NCI-H146 (cell line): ENCODE measurements at regions not wholly inside any gene's neighbourhood (a gene's known extent, or its start where the extent isn't known, plus 50 kb on each side); places are given as distances from the start of the nearest gene placed in this dataset.
"Not testable (repeated sequence)": the region's sequence is repeated elsewhere in the genome, so short reads cannot be mapped to it uniquely, and the experiment has no call there.

Experiments
- DNase-seq: peaks from one replicate; lab custom pipeline; 2025; lab: John Stamatoyannopoulos, UW

DNA sequence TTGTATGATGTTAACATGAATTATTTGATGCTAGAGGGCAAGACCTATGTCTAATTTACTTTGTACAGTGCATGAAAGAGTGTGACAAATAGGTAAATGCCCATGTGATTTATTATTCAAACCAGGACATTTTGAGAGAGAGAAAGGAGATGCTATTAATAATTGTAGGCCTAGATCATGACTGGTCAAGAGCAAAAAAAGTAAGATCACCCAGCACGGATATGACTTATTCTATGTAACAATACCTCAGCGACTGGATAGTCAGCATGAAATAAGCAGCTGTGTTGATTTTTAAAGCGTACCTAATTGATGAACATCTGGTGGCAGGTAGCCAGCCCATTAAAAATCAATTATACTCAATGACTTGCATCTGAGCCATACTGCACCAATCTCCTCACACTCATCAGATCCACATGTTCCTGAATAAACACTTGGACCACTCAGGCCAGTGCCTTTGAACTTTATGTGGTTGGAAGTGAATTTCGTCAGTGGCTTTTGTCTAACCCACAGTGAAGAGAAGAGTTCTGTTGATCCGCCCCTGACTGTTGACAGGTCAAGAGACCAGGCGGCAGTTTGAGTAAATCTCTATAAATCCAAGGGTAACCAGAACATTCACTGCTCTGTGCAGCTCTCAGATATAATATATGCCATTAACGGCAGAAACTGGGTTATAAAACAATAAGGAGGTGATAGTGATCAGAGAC, 435.3 kb downstream of the MDFIC start:
- no peak for DNase-seq

DNA sequence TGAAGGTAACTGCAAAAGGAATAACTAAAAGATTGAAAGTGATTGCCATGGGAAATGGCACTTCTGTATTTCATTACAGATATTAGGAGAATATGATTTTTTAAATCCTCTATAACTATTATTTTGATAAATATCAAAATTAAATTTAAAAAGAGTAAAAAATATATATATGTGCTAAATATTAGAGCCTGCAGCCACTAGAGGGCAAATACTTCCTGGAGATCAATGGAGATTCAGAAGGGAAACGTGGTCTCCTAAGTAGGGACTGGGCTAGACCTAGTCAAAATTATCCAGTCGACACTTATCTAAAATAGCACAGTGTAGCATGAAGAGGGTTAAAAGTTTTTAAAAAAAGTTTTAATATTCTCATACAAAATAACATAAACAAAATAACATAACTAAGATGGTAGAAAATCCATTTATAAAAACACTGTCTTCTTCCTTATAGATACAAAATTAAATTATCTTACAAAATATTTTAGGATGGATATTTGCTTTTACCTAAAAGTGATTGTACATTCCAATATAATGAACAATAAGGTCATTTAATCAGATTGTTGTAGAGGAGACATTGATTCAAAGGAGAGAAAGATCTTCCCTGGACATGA, 434.3 kb downstream of the MDFIC start:
- DNase-seq: peak; percentile 1

DNA sequence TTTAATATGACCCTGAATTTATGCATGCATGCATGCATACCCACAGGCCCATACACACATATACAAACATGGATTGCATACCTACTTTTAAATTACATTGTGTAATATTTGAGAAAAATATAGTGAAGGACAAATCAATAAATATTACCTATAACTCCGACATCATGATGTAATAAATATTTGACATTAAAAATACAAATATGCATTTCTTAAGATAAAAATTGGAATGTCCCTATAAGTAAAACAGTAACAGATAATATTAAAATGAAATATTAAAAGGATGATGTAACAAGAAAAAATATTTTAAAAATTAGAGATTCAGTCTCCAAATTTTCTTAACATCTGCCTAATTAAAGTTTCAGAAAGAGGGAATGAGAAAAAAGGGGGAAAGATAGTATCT, 433.0 kb downstream of the MDFIC start:
- DNase-seq: no peak

DNA sequence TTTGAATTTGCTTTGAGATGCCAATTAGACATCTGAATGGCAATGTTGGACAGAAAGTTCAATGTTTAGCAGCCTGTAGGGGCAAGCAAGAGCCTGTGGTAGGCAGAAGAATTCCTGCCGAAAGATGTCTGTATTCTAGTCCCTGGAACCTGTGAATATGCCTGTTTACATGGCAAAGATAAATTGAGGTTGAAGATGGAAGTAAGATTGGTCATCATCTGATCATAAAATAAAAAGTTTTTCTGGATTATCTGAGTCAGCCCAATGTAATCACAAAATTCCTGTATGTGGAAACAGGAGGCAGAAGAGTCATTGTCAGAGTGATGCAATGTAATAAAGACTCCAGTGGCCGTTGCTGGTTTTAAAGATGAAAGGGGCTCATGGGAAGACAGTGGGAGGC, 430.5 kb downstream of the MDFIC start:
- DNase-seq: no peak

DNA sequence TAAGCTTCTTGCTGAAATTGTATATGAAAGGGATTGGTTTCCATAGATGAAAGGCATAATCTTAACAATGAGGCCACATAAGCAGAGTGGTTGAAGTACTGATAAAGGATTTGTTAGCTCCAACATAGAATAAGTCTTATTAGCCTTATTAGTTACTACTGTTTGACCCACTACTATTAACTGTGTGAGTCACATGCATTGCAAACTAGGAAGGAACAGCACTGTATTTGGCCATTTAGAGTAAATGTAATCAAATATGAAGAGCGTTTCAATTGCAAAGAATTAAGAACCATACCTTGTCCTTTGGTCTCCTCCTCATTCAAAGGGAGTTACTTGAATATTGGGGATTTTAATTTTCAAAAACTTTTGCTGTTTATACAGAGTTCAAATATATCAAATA, 428.9 kb downstream of the MDFIC start:
- DNase-seq: no peak

DNA sequence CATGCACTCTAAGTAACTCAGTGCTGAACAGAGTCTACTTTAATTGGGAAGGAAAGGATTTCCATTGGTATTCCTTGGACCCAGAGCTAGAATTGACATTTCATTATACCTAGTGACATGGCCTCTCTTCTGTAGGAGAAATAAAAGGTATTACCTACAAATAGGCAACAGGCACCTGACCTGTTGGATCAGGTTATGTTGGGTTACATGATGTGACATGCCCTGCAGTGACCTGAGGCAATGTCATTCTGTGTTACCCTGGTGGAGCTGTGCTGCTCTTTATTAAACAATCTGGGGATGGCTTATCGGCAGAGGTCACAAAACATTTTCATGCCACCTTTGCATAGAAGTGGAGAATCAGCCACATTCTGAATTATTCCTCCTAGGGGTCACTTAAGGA, 427.7 kb downstream of the MDFIC start:
- no peak for DNase-seq

DNA sequence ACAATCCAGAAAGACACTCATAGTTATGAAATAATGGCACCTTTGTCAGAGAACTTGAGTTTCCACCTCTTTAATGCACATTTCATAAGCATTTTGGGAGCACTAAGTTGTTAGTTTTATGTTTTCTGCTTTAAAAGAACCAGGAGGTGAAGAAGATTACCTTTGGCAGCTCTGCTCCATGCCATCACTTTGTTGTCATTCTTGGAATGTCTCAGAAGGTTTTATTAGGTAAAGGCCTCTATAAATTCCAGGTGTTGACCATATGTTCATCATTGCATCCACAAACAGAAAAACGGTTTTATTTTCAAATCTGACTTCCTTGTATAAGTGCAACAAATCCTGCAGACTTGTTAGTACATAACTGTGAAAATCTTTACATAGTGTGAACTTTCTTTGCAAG, 424.8 kb downstream of the MDFIC start:
- DNase-seq: no peak

DNA sequence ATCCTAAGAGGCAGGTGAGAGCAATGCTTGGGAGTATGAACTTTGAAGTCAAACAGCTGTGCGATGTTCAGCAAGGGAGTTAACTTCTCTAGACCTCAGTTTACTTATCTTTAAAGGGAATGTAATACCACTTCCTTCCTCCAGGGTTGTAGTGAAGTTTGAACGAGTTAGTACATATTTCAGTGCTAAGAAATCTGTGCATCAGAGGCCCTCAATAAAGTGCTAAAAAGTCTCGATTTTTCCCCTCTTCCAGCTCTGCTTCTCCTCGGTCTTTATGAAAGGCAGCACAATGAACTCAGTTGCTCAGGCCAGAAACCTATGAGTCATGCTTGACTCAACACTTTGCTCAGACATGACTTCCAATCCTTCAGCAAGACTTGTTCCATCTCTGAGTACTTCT, 418.9 kb downstream of the MDFIC start:
- no peak for DNase-seq

DNA sequence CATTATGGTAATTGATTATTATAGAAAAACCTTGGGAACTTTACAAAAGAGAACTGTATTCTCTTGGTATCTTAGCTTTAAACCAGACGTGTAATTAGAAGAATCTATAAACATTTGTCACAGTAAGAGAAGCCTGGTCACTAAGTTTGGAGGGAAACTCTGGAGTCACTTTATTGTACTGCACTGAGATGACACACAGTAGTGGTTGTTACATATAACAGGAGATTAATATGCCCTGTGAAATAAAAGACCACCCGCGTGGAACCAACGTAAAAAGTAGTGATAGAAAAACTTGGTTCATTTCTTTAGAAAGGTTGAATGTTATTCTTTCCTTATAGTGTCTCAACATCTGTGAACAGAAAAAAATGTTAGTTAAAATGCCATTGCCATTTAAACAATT, 416.1 kb downstream of the MDFIC start:
- DNase-seq: no peak

DNA sequence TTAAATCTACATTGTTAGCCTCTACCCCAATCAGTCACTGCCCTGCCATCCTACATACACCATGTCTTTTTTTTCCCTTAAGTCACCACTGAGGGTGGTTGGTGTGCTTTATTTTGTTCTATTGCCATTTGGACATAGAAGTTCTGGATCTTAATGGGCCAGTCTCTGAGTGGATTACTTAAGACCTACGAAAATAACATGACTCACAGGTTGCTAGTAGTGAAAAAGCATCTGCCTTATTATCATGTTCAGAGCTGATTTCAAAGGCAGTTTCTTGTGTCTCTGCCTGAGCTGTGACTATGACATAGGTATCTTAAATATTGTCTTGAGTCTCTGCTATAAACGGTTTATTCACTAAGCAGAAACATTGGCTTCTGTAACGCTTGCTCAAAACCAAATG, 410.8 kb downstream of the MDFIC start:
- no peak for DNase-seq

DNA sequence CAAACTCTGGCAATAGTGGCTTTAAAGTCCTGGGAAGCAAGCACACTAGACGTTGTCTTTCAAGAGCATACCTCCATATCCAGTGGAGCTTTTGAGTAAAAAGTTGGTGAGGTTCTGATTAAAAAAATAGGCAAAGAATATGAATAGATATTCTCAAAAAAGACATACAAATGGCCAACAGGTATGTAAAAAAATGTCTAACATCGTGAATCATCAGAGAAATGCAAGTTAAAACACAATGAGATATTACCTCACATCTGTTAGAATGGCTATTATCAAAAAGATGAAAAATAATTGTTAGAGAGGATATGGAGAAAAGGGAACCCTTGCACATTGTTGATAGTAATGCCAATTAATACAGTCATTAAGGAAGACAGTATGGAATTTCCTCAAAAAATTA, 407.1 kb downstream of the MDFIC start:
- no peak for DNase-seq

DNA sequence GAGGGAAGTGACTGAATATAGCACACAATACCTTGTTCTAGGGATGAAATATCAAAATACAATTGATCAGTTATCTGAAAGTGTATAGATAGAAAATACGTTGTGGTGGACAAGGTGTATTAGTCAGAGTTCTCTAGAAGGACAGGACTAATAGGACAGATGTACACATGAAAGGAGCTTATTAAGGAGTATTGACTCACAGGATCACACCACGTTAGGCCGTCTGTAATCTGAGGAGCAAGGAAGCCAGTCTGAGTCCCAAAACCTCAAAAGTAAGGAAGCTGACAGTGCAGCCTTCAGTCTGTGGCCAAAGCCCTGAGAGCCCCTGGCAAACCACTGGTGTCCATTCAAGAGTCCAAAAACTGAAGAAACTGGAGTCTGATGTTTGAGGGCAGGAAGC, 406.1 kb downstream of the MDFIC start:
- no peak for DNase-seq

DNA sequence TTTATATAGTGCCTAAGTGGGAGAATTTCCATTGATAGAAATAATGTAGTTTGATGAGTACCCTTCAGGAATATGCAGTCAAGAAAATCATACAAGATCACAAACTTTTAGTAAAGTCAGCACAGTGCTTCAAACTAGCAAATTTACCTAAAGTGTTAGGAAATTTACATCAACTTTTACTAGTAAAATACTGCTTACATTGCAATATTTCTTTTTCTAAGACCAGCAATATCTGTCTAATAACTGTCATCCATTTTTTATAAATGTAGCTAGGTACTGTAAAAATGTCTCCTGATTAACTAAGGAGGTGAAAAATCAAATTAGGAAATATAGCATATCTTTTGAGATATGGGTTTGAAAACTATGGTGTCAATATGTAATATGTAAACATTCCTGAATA, 405.4 kb downstream of the MDFIC start:
- no peak for DNase-seq

DNA sequence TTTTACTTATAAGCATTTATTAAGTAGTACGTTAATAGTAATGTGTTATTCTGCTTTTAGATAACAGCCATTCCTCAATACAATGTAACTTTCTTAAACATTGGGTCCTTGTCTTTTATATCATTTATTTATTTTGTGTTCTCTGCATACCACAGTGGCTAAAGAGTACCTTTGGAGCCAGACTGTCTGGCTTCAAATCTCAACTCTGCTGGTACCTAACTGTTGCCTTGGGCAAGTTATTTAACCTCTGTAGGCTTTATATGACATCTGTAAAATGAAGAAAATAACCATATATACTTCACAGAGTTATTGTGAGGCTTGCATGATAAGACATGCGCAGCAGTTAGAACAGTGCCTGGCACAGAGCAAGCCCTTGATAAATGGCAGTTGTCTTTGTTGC, 397.6 kb downstream of the MDFIC start:
- DNase-seq: no peak

DNA sequence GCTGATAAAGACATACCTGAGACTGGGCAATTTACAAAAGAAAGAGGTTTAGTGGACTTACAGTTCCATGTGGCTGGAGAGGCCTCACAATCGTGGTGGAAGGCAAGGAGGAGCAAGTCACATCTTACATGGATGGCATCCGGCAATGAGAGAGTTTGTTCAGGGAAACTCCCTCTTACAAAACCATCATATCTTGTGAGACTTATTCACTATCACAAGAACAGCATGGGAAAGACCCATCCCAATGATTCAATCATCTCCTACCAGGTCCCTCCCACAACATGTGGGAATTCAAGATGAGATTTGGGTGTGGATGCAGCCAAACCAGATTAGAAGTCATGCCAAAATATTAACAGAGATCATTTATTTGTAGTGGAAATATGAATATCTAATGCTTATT, 388.4 kb downstream of the MDFIC start:
- not testable (repeated sequence) for DNase-seq

DNA sequence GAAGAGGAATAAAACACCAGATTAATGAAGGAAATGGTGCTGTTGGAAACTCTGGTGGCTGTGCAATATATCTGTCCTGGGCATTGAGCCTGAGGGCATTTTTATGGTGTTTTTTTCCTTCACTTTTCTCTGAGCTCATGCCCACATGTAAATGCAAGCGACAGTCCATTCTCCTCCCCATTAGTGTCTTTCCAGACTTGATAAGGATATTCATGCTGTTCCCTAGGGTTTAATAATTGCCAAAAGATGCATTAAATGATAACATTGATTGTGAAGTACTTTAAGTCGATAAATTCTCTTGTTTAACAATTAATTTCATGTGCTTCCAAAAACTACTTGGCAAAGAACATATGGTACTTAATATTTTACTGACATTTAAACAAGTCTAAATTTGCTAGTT, 384.7 kb downstream of the MDFIC start:
- DNase-seq: no peak

DNA sequence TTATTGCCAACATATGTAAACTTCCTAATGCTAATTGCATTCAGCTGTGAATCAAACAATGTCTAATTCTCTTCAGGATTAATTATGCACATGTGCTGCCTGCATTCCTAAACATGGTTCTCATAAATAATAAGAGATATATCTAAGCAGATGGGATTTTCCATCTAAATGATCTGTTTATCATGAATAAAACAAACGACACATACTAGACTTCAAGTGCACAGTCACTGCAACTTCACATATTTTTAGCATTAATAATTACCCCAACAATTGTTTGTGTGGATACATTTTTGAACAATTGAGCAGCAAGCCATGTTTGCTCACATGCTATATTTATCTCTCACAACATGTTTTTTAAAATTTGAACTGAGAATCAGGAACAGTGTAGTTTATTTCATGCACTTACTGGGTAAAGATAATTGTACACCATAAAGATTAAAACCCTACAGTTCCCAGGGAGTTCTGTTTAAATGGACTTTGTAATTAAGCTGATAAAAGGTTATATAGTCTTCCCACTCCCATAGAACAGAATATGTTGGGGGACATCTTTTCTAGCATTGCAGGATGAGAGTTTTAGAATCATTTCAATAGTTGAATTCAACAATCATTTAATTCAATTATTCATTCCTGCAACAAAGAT, 378.5 kb downstream of the MDFIC start:
- no peak for DNase-seq

DNA sequence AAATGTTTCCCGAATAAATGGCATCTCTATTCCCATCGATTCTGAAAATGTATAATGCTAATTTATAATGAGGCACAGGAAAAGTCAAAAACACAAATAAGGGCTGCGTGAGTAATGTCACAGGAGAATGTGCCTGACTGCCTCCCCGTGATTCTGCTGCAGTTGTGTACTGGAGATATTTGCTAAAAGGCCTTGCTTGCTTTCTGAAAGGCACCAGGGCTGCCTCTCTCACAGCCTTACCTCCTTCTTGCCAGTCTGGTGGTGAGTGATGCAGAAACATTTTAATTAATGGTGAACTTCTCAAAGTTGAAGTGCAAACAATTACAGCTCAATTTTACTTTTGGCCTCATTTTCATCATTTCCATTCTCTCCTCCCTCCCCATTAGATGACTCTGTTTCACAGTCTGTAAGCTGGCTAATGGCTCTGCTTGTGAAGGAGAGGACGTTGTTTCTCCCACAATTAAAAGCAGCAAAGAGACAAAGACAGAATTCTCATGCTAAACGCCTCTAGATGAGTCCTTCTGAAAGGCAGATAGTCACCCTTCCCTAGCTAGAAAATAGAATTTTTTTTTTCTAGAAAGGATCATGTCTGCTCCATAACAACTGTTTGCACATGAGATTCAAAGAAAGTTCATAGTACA, 377.6 kb downstream of the MDFIC start:
- no peak for DNase-seq

DNA sequence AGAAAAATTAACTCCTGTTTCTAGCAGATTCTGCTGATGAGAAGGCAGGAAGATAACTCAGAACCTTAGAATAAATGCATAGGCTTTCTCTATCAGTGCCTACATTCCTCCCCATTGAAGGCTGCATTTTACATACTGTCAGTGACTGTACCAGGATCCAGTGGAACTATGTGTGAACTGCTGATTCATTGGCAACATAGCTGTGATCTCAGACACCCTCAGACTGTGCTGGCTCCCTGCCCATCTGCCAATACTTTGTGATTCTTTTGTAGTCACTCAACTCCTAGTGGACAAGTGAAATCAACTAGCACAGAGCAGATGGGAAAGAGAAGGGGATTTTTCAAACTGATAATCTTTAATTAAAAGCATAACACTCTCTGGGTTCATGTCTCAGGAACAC, 375.8 kb downstream of the MDFIC start:
- DNase-seq: no peak

DNA sequence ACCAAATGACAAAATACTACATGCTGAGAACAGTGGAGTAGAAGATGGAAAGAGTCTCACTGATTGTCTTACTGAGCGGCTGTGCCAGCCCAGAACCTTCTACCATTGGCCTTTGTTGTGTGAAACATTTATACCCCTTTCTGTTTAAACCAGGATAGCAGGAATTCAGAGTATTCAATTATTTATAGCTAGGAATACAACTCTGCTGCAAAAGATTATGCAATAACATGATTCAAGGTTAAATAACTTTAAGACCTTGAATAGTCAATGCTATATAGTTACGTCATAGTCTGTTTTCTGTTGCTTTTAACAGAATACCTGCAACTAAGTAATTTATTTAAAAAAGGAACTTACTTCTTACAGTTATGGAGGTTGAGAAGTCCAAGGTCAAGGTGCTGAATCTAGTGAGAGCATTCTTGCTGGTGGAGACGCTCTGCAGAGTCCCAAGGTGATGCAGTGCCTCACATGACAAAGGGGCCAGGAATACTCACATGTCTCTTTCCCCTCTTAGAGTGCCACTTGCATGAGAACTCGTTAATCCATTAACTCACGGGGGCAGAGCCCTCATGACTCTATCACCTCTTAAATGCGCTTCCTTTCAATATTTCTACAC, 371.8 kb downstream of the MDFIC start:
- no peak for DNase-seq

DNA sequence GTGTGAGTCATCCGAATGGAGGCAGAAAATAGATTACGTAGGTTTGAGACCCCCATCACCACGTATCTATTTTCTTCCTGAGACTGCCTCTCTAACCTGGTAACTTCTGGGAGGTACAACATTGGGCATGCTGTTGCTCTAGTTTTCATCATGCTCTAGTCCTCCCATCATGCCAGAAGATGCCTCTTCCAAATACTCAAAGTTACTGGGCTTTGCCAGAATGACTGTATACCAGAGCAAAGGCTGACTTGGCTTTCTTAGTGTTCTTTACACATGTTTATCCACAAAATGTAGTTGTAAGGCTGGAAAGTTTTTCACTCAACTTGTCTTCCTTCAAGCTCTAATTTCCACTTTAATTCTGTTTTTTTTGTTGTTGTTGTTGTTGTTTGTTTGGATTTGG, 370.5 kb downstream of the MDFIC start:
- no peak for DNase-seq

DNA sequence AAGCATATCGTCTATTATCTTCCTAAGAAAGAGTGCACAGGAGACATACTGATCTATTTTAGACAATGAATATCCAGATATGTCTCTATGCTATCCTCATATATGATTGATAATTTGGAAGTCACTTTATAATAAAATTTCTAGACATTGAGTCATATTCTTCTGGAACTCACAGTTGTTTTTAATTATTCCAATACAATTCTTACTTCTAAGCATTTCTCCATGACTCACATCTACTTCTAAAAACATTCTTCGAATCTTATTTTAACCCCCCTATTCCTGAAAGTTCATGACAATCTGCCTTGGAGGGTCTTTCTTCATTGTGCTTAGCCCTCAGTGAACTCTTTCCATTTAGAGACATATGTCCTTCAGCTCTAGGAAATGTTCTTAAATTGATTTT, 368.1 kb downstream of the MDFIC start:
- no peak for DNase-seq

DNA sequence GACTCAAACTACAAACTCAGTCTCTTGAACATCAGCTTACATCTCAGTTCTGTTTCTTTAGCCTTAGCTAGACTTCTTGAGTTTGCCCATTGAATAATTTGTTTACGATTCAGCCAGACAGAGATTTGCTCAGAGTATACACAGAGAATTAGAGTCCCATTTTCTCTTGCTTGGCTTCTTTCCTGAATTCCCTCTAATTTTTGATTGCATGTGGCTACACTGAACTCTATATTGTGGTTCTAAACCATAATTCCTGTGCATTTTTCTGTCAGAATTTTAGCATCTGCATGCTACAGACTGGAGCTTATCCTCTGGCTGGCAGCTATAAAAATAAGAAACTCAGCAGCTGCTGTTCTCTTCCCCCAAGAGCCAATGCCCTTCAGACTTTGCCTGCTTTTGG, 354.9 kb downstream of the MDFIC start:
- no peak for DNase-seq
